ENCODE measurements at regions not wholly inside any gene's neighbourhood (a gene's known extent, or its start where the extent isn't known, plus 50 kb on each side); places are given as distances from the start of the nearest gene placed in this dataset.

DNA sequence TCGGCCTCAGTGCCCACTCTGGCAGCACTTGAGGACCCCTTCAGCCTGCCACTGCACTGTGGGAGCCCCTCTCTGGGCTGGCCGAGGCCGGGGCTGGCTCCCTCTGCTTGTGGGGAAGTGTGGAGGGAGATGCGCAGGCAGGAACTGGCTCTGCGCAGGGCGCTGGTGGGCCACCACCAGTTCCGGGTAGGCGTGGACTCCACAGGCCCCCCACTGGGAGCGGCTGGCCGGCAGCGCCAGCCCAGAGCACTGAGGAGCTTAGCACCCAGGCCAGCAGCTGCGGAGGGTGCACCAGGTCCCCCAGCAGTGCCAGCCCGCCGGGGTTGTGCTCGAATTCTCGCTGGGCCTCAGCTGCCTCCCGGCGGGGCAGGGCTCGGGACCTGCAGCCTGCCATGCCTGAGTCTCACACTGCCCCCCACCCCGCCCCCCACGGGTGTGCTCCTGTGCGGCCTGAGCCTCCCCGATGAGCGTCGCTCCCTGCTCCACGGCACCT is 216.9 kb upstream of the TACR3 start:
- ATAC-seq (no peak), DNase-seq (no peak)
- H3K4me3 Mint-ChIP-seq: no peak overlapping the region
- no peaks in the 10 kb centered on the region for H3K27me3 Mint-ChIP-seq (ENCODE audit: low read depth)
- no peak overlapping the region for H3K27ac Mint-ChIP-seq
- no peaks in the 10 kb centered on the region for H3K9me3 Mint-ChIP-seq (ENCODE audit: insufficient read depth)
- ChIA-PET CTCF (no interaction called here), POLR2A (no interaction called here)
- no peaks in the 10 kb centered on the region for H3K36me3 Mint-ChIP-seq (ENCODE audit: low read depth)
- no peaks in the 10 kb centered on the region for H3K4me1 Mint-ChIP-seq (ENCODE audit: low read depth)

DNA sequence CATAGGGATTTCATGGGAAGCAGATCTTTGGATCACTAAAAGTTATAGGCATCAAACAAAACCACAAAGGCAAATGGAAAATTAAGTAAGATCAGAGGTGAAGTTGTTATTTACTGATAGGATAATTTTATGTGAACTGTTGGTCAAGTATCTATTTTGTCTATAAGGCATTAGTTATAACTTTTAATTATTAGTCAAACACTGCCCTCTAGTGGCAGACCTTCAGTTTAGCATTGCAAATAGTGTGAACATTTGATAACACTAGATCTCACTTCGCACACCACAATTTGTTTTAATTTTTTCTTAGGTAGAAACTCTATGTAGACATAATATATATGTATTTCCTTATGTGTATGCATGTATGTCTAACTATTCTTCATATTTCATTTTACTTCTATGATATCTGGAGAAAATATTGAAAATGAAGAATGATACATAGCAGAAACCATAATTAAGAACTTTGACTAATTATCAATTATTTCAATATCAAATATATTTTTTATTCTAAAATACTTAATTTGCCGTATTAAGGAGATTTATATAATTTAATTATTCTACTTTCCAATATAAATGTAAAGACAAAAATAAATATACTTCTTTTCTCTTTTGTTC is 214.5 kb upstream of the TACR3 start:
- H3K4me3 Mint-ChIP-seq: no peak overlapping the region
- DNase-seq: peak; percentile 28
- H3K4me1 Mint-ChIP-seq (ENCODE audit: low read depth): no peaks in the 10 kb centered on the region
- H3K36me3 Mint-ChIP-seq (ENCODE audit: low read depth): no peaks in the 10 kb centered on the region
- ChIA-PET CTCF (no interaction called here), POLR2A (no interaction called here)
- no peak for ATAC-seq
- no peak overlapping the region for H3K27ac Mint-ChIP-seq
- H3K9me3 Mint-ChIP-seq (ENCODE audit: insufficient read depth): no peaks in the 10 kb centered on the region
- no peaks in the 10 kb centered on the region for H3K27me3 Mint-ChIP-seq (ENCODE audit: low read depth)

DNA sequence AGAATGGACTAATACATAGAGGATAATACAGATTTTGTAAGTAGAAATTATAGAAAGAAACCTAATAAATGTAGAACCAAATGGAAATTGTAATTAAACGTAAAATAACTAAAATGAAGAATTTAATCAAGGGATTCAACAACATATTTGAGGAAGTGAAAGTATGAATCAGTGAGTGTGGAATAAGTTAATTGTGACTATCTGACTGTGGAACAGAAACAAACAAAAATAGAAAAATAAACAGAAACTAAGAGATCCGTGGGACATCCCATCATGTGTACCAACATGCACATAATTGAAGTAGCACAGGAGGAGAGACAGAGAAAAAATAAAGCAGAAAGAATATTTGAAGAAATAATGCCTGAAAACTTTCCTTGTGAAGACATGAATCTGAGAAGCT is 208.6 kb upstream of the TACR3 start:
- DNase-seq (no peak), ATAC-seq (no peak)
- no peaks in the 10 kb centered on the region for H3K36me3 Mint-ChIP-seq (ENCODE audit: low read depth)
- H3K4me3 Mint-ChIP-seq: no peak overlapping the region
- H3K27ac Mint-ChIP-seq: no peak overlapping the region
- POLR2A ChIA-PET: no interaction called here
- H3K27me3 Mint-ChIP-seq (ENCODE audit: low read depth): no peaks in the 10 kb centered on the region
- H3K4me1 Mint-ChIP-seq (ENCODE audit: low read depth): no peaks in the 10 kb centered on the region
- CTCF ChIA-PET: no interaction called here
- H3K9me3 Mint-ChIP-seq (ENCODE audit: insufficient read depth): no peaks in the 10 kb centered on the region

DNA sequence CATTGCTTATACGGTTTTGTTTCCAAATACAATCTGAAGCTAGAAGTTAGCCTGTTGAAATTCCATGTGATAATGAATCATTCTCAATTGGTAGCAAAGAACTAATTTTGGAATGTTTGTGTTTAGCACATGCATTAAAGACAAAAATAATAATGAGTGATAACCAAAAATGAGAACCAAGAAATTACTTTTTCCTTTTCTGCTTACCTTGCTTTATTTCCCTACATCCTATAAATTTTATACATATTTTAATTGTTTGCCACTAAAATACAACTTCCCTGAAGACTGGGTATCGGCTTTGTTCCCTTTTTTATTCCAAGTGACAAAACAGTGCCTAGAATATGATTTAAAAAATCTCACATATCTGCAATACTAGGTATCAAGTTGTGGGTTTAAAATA is 203.8 kb upstream of the TACR3 start:
- no peak overlapping the region for H3K4me3 Mint-ChIP-seq
- ChIA-PET CTCF (no interaction called here), POLR2A (no interaction called here)
- ATAC-seq (no peak), DNase-seq (no peak)
- no peaks in the 10 kb centered on the region for H3K9me3 Mint-ChIP-seq (ENCODE audit: insufficient read depth)
- H3K27me3 Mint-ChIP-seq (ENCODE audit: low read depth): no peaks in the 10 kb centered on the region
- no peaks in the 10 kb centered on the region for H3K36me3 Mint-ChIP-seq (ENCODE audit: low read depth)
- H3K27ac Mint-ChIP-seq: no peak overlapping the region
- no peaks in the 10 kb centered on the region for H3K4me1 Mint-ChIP-seq (ENCODE audit: low read depth)

DNA sequence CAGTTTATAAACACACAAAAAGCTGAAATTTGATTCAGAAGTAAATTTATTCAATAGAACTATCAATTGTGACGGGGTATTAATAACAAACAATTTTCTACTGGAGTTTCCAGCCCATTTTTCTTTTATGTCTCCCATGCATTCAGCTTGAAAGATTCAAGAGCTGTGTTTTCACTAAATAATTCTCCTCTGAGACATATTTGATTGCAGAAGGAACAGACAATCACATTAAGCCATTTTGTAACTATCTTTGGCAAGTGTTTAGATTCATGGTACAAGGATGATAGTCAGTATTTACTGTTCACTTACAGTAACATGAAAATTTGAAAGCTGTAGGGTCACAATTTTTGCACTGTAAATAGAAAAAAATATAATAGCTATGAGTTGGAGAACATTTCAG is 198.4 kb upstream of the TACR3 start:
- no peaks in the 10 kb centered on the region for H3K36me3 Mint-ChIP-seq (ENCODE audit: low read depth)
- no peaks in the 10 kb centered on the region for H3K27me3 Mint-ChIP-seq (ENCODE audit: low read depth)
- POLR2A ChIA-PET: no interaction called here
- H3K4me1 Mint-ChIP-seq (ENCODE audit: low read depth): no peaks in the 10 kb centered on the region
- no peaks in the 10 kb centered on the region for H3K9me3 Mint-ChIP-seq (ENCODE audit: insufficient read depth)
- H3K27ac Mint-ChIP-seq: no peak overlapping the region
- ATAC-seq (no peak), DNase-seq (no peak)
- no peak overlapping the region for H3K4me3 Mint-ChIP-seq
- CTCF ChIA-PET: no interaction called here

DNA sequence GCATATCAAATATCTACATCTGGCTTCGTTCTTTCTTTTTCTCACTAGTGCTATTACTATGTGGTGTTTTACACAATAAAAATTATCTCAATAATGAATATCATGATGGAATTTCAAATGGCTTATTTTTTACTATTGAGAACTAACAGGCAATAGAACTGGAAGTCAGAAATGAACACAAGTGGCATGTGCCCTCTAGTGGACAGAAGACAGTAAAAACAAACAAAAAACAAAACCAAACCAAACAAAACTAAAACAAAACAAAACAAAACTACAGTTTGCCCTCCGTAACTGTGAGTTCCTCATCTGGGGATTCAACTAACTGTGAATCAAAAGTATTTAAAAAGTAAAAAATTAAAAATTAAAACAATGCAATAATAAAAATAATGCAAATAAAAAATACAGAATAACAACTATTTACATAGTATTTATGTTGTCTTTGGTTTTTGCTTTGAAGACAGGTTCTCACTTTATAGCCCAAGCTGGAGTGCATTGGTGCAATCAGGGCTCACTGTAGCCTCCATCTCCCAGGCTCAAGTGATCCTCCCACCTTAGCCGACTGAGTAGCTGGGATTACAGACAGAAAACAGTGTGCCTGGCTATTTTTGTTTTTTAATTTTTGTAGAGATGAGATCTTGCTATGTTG is 195.6 kb upstream of the TACR3 start:
- no peak for DNase-seq
- Mint-ChIP-seq H3K27ac (no peak overlapping the region), H3K4me1 (ENCODE audit: low read depth) (no peaks in the 10 kb centered on the region), H3K27me3 (ENCODE audit: low read depth) (no peaks in the 10 kb centered on the region), H3K4me3 (no peak overlapping the region), H3K9me3 (ENCODE audit: insufficient read depth) (no peaks in the 10 kb centered on the region), H3K36me3 (ENCODE audit: low read depth) (no peaks in the 10 kb centered on the region)
- ChIA-PET CTCF (no interaction called here), POLR2A (no interaction called here)
- ATAC-seq: no peak

DNA sequence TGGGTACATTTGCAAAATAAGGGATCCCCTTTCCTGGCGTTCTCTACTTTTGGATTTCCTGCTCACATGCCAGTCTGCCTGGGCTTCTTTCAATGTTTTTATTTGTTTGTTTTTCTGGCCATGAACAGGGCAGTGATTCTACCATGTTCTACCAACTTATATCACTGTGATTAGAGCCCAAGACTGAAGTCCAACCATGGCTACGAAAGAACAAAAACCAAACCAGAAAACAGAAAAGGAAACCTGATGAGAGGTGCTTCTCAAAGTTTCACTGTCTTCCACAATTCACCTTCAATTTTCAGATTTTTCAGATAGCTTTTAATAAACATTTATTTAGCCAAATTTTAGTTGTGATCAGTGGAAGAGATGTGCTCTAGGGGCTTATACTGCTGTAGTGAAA is 187.6 kb upstream of the TACR3 start:
- no peak for DNase-seq
- Mint-ChIP-seq H3K27me3 (ENCODE audit: low read depth) (no peaks in the 10 kb centered on the region), H3K9me3 (ENCODE audit: insufficient read depth) (no peaks in the 10 kb centered on the region), H3K27ac (no peak overlapping the region), H3K36me3 (ENCODE audit: low read depth) (no peaks in the 10 kb centered on the region), H3K4me3 (no peak overlapping the region), H3K4me1 (ENCODE audit: low read depth) (no peaks in the 10 kb centered on the region)
- POLR2A ChIA-PET: no interaction called here
- no peak for ATAC-seq
- CTCF ChIA-PET: no interaction called here

DNA sequence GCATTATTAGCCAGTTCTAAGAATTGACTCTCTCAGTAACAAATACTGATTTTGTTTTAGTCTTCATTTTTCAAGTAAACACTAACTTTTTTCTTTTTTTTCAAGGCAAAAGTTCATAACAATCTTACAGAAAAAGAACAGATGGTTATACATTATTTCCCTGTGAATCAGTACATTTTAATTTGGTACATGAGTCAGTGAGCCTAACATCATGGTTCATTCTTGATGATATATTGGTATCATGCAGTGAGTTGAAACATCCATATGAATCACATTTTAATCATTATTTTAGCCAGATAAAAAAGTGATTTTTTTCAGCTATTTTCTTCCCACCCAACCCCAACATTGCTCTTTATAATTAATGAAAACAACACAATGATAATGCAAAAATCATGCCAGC is 184.3 kb upstream of the TACR3 start:
- Mint-ChIP-seq H3K4me1 (ENCODE audit: low read depth) (no peaks in the 10 kb centered on the region), H3K27me3 (ENCODE audit: low read depth) (no peaks in the 10 kb centered on the region)
- POLR2A ChIA-PET: no interaction called here

DNA sequence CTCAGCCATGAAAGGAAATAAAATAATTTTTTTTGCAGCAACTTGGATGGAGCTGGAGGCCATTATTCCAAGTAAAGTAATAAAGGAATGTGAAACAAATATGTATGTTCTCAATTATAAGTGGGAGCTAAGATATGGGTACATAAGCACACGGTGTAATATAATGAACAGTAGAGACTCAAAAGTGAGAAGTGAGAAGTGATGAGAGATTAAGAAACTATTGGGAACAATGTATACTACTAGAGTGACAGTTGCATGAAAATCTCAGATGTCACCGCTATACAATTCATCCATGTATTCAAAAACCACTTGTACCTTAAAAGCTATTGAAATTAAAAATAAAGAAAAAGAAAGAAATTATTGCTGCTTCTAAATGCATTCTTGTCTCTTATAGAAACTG is 182.9 kb upstream of the TACR3 start:
- Mint-ChIP-seq H3K4me1 (ENCODE audit: low read depth) (no peaks in the 10 kb centered on the region), H3K9me3 (ENCODE audit: insufficient read depth) (peaks cover 13% of the 10 kb centered on the region)
- CTCF ChIA-PET: no interaction called here

More for the DNA sequence above, 184.3 kb upstream of the TACR3 start:
- DNase-seq: no peak
- CTCF ChIA-PET: no interaction called here
- Mint-ChIP-seq H3K4me3 (no peak overlapping the region), H3K9me3 (ENCODE audit: insufficient read depth) (peaks cover 6% of the 10 kb centered on the region), H3K36me3 (ENCODE audit: low read depth) (no peaks in the 10 kb centered on the region), H3K27ac (no peak overlapping the region)
- ATAC-seq: no peak

DNA sequence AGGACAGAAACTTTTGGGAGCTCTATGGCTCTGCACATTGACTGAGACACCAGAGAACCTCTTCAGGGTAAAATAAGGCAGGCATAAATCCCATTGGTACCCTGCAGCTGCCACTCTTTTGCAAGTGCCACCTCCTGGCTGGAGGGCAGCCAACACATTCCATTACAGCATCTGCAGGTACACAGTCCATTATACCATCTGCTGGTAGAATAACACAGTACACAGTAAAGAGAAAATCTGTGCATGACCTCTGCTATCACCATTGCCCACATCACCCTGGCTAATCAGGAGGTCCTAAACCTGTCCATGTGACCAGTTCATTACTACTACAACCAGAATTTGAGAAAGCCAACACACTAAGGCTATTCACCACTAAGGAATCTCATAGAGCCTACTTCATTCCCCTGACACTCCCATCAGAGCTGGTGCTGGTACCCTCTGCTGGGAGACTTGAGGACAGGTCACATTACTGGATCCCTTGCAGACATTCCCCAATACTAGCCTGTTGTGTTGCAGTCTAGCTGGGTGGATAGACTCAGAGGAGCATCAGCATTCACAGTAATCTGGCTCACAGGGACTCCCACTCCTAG is 176.2 kb upstream of the TACR3 start:
- H3K27me3 Mint-ChIP-seq (ENCODE audit: low read depth): no peaks in the 10 kb centered on the region
- ChIA-PET CTCF (no interaction called here), POLR2A (no interaction called here)
- H3K36me3 Mint-ChIP-seq (ENCODE audit: low read depth): no peaks in the 10 kb centered on the region
- ATAC-seq (no peak), DNase-seq (no peak)
- H3K9me3 Mint-ChIP-seq (ENCODE audit: insufficient read depth): peaks cover 9% of the 10 kb centered on the region
- H3K4me3 Mint-ChIP-seq: no peak overlapping the region
- H3K27ac Mint-ChIP-seq: no peak overlapping the region
- H3K4me1 Mint-ChIP-seq (ENCODE audit: low read depth): no peaks in the 10 kb centered on the region

More for the DNA sequence above, 182.9 kb upstream of the TACR3 start:
- POLR2A ChIA-PET: no interaction called here
- H3K4me3 Mint-ChIP-seq: no peak overlapping the region
- DNase-seq (no peak), ATAC-seq (no peak)
- H3K36me3 Mint-ChIP-seq (ENCODE audit: low read depth): no peaks in the 10 kb centered on the region
- no peak overlapping the region for H3K27ac Mint-ChIP-seq
- no peaks in the 10 kb centered on the region for H3K27me3 Mint-ChIP-seq (ENCODE audit: low read depth)

DNA sequence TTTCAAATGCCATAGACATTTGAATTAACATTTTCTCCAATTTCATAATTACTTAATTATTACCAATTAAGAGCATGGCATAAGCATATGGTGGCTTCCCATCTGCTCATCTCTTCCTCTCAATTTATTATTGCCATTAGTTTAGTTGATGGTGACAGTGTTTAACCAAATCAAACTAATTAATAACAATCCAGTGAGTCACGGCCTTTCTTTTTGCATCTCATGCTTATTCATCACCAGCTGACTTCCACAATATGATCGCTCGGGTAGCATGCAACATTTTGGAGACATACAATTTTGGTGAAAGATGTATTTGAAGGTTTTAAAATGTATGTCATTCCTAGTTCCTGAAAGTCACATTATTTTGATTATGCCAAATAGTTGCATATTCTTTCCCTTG is 172.8 kb upstream of the TACR3 start:
- ChIA-PET POLR2A (no interaction called here), CTCF (no interaction called here)
- no peaks in the 10 kb centered on the region for H3K27me3 Mint-ChIP-seq (ENCODE audit: low read depth)
- H3K27ac Mint-ChIP-seq: no peak overlapping the region
- no peaks in the 10 kb centered on the region for H3K4me1 Mint-ChIP-seq (ENCODE audit: low read depth)
- no peak for ATAC-seq
- no peaks in the 10 kb centered on the region for H3K9me3 Mint-ChIP-seq (ENCODE audit: insufficient read depth)
- DNase-seq: no peak
- H3K36me3 Mint-ChIP-seq (ENCODE audit: low read depth): no peaks in the 10 kb centered on the region
- no peak overlapping the region for H3K4me3 Mint-ChIP-seq

DNA sequence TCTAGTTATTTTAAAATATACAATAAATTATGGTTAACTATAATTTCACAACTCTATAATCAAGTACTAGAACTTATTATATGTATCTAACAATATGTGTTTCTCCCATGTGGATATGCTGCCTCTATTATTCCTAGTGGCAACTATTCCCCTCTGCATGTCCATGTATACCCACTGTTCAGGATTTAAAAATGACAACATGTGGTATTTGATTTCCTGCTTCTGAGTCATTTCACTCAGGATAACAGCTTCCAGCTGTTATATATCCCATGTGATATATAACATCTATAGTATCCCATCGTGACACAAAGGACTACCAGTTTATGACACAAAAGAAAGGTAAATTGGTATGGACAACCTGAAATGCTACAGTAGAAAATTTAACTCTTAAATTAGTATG is 167.4 kb upstream of the TACR3 start:
- Mint-ChIP-seq H3K9me3 (ENCODE audit: insufficient read depth) (no peaks in the 10 kb centered on the region), H3K36me3 (ENCODE audit: low read depth) (no peaks in the 10 kb centered on the region), H3K4me3 (no peak overlapping the region), H3K4me1 (ENCODE audit: low read depth) (no peaks in the 10 kb centered on the region), H3K27ac (no peak overlapping the region), H3K27me3 (ENCODE audit: low read depth) (no peaks in the 10 kb centered on the region)
- ATAC-seq (no peak), DNase-seq (no peak)
- CTCF ChIA-PET: no interaction called here
- POLR2A ChIA-PET: no interaction called here

DNA sequence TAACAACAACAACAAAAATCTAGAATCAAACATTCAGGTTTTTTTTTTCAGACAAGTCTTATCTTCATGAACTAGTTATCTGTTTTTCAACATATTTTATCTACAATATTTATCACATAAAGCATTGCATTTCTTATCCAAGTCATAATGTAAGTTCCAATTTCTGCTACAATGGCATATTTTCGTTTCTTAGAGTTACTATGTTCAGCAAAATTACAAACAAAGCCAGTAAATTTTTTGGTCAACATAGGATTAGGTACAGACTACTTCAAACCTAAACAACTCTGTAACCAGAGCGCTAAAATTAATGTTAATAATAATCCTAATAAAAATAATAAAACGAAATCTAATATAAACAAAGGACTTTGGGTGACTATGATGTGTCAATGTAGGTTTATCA is 165.4 kb upstream of the TACR3 start:
- Mint-ChIP-seq H3K9me3 (ENCODE audit: insufficient read depth) (no peaks in the 10 kb centered on the region), H3K36me3 (ENCODE audit: low read depth) (no peaks in the 10 kb centered on the region), H3K27me3 (ENCODE audit: low read depth) (no peaks in the 10 kb centered on the region), H3K4me3 (no peak overlapping the region), H3K4me1 (ENCODE audit: low read depth) (no peaks in the 10 kb centered on the region), H3K27ac (no peak overlapping the region)
- DNase-seq: no peak
- no peak for ATAC-seq
- ChIA-PET POLR2A (no interaction called here), CTCF (no interaction called here)
